Prostate gland (tissue), 2 donors: ENCODE measurements at regions not wholly inside any gene's neighbourhood (a gene's known extent, or its start where the extent isn't known, plus 50 kb on each side); places are given as distances from the start of the nearest gene placed in this dataset.

Experiments
- DNase-seq: peaks from one replicate; pipeline ENCODE4 v3.0.0-alpha.2; 2019; ENCODE audit warnings: low spot score
- H3K27ac ChIP-seq, 2 donors: fragments of 200-600 bp; sonication (generic); 2 replicates each; pipeline ENCODE4 v1.5.1; 2017 to 2019
- H3K27me3 ChIP-seq: fragments of 200-600 bp; sonication (generic); replicated peaks from 2 replicates; pipeline ENCODE4 v1.5.1; 2019; ENCODE audit not compliant: insufficient read depth
- H3K36me3 ChIP-seq, 2 donors: fragments of 200-600 bp; sonication (generic); 1 replicate in 1 of 2; 2 replicates in 1 of 2; pipeline versions ENCODE4 v1.5.1 to v1.8.1; 2017 to 2019
- H3K4me1 ChIP-seq: fragments of 200-600 bp; sonication (generic); replicated peaks from 2 replicates; pipeline ENCODE4 v1.5.1; 2019
- H3K4me3 ChIP-seq, 2 donors: fragments of 200-600 bp; sonication (generic); 2 replicates each; pipeline ENCODE4 v1.5.1; 2017 to 2019
- H3K9me3 ChIP-seq: fragments of 200-600 bp; sonication (generic); 2 replicates; pipeline ENCODE4 v1.5.1; 2017
- CTCF ChIP-seq, 4 experiments: fragments of 200-600 bp in 2 of 4; fragments of 450-650 bp in 2 of 4; sonication (generic) in 2 of 4; IDR thresholded peaks; 1 replicate in 3 of 4; 2 replicates in 1 of 4; pipeline ENCODE4 v1.5.1; 2016 to 2019; ENCODE audit warnings: antibody characterized with exemption in 4 of 4, mild to moderate bottlenecking in 2 of 4, moderate library complexity in 2 of 4
- POLR2A ChIP-seq: fragments of 450-650 bp; IDR thresholded peaks from one replicate; pipeline ENCODE4 v1.6.1; 2016; ENCODE audit warnings: antibody characterized with exemption, mild to moderate bottlenecking
- POLR2AphosphoS5 ChIP-seq: sonication (generic); formaldehyde crosslinking; IDR thresholded peaks from one replicate; pipeline ENCODE4 v1.6.1; 2017; ENCODE audit warnings: antibody characterized with exemption
- WGBS: methylation state at CpG from one replicate; pipeline ENCODE4 v1.1.5; 2018; 5-methylcytosine and 5-hydroxymethylcytosine counted together
- intact Hi-C: fragments of 100-400 bp; cut with DNase I; formaldehyde crosslinking; loops from one replicate; pipeline ENCODE4 v1.14.2; 2022

- TF ChIP-seq POLR2AphosphoS5 = no peak
- no peak for TF ChIP-seq CTCF (IDR thresholded peaks at IDR 0.05)
- TF ChIP-seq POLR2A = no peak
- no peaks in the 10 kb centered on the region for H3K27me3 ChIP-seq
- no peaks in the 10 kb centered on the region for H3K36me3 ChIP-seq
- no peak overlapping the region for H3K27ac ChIP-seq
- H3K9me3 ChIP-seq = no peaks in the 10 kb centered on the region
- WGBS = 47% methylated on average over 6 of the region's 6 CpGs
- no peak overlapping the region for H3K4me3 ChIP-seq
- no peak for DNase-seq
- intact Hi-C loops = no loop called here
- no peaks in the 10 kb centered on the region for H3K4me1 ChIP-seq
Measured at GRCh38 chr18:24986666-24987302, 365.2 kb downstream of the ZNF521 start.

DNA sequence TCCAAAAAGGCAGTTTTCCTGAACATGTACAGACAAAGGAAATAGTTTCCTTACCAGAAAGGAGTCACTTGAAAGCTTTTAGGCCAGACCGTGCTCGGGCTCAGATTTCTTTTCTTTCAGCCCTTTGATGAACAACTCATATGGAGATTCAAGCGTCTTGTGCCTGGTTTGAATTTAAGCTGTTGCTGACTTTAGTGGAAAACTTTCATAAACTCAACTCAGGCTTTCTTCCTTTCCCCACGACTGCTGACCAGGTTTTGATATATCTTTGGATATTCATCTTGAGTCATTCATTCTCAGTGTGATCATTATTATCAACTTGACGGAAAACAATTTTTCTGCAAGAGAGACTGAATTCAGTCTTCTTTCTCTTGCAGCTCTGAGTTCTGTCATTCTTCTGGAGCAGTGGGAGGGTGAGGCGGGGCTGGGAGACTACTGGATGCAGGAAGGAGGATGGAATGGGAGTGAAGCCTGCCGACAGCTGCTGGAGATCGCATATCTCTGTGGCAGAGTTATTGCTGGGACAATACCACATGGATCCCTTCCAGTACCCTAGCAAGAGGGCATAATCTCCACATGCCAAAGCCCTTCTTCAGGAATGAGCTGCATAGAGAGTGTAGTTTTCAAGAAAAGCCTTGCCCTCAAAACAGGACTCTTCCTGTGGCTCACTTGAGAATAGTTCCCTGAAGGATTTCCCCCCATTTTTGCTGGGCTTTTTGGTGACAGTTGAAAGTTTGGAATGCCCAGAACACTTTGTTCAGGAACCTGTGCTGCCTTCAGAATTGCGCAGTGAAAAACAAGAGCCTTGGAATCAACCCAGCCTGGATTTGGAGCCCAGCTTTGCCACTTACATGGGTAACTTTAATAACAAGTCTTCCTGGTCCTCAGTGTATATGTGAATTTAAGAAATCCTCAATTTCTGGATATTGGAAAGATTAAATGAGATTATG lies 364.4 kb downstream of the ZNF521 start:
- TF ChIP-seq CTCF (IDR thresholded peaks at IDR 0.05) (no peak), POLR2AphosphoS5 (no peak), POLR2A (no peak)
- H3K27me3 ChIP-seq = no peaks in the 10 kb centered on the region
- no peak overlapping the region for H3K27ac ChIP-seq
- peak; percentile 38 for DNase-seq
- H3K4me1 ChIP-seq = no peaks in the 10 kb centered on the region
- intact Hi-C loops = no loop called here
- WGBS = 35% methylated on average over 9 of the region's 9 CpGs
- no peaks in the 10 kb centered on the region for H3K36me3 ChIP-seq
- no peak overlapping the region for H3K4me3 ChIP-seq
- H3K9me3 ChIP-seq = no peaks in the 10 kb centered on the region

DNA sequence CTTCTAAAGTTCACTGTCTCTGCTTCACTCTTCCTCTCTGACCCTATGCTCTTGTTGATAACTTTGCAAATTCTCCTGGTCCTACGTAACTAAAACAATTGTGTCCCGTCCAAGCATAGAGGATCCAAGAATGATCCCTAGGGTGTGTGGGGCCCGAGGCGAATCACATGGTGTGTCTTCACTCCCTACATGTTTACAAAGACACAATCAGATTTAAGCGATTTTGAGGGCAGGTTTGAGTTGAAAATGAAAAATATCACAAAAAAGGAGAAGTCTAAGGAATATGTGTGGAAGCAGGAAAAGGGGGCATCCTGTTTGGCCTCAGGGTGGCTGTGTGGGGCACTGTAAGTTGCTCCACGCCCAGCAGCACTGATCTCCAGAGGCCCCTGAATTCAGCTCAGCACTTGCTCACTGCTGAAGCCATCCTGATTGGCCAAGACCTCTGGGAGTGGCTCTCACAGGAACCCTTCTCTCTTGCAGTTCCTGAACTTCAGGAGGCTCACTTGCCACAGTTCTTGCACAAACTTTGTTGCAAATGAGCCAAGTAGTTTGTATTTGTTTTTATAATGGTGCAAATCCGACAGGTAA lies 363.6 kb downstream of the ZNF521 start:
- Histone ChIP-seq H3K4me1 (no peaks in the 10 kb centered on the region), H3K36me3 (no peaks in the 10 kb centered on the region), H3K4me3 (no peak overlapping the region), H3K27ac (no peak overlapping the region), H3K27me3 (no peaks in the 10 kb centered on the region), H3K9me3 (no peaks in the 10 kb centered on the region)
- intact Hi-C loops = no loop called here
- 77% methylated on average over 7 of the region's 7 CpGs for WGBS
- DNase-seq = no peak
- TF ChIP-seq POLR2A (no peak), CTCF (IDR thresholded peaks at IDR 0.05) (no peak), POLR2AphosphoS5 (no peak)

GRCh38 chr18:24989760-24990593 lies 362.0 kb downstream of the ZNF521 start:
- Histone ChIP-seq H3K4me3 (no peak overlapping the region), H3K9me3 (no peaks in the 10 kb centered on the region), H3K27ac (no peak overlapping the region), H3K27me3 (no peaks in the 10 kb centered on the region), H3K4me1 (no peaks in the 10 kb centered on the region), H3K36me3 (no peaks in the 10 kb centered on the region)
- intact Hi-C loops = no loop called here
- DNase-seq = no peak
- TF ChIP-seq CTCF (IDR thresholded peaks at IDR 0.05) = no peak
- TF ChIP-seq POLR2AphosphoS5 = no peak
- TF ChIP-seq POLR2A = no peak
- 94% methylated on average over 7 of the region's 7 CpGs for WGBS
